Mesenchymal stem cell (in vitro differentiated cells and primary cell): ENCODE measurements at regions not wholly inside any gene's neighbourhood (a gene's known extent, or its start where the extent isn't known, plus 50 kb on each side); places are given as distances from the start of the nearest gene placed in this dataset.

Source experiments
- DNase-seq: peaks from one replicate; pipeline ENCODE4 v3.0.0-alpha.2; 2013
- H2AFZ ChIP-seq: one replicate; pipeline ENCODE4 v1.6.1; 2013; ENCODE audit warnings: low read depth, mild to moderate bottlenecking, control low read depth, inconsistent platforms, low read length, moderate library complexity
- H2AK5ac ChIP-seq: 2 replicates; pipeline ENCODE4 v1.6.1; 2013; ENCODE audit warnings: low read length, moderate library complexity, mild to moderate bottlenecking, inconsistent platforms; ENCODE audit not compliant: severe bottlenecking
- H2BK120ac ChIP-seq: one replicate; pipeline ENCODE4 v1.6.1; 2013; ENCODE audit warnings: low read depth, mild to moderate bottlenecking, inconsistent platforms, low read length, moderate library complexity
- H2BK12ac ChIP-seq, 2 experiments: one replicate each; pipeline ENCODE4 v1.6.1; 2013; ENCODE audit warnings: inconsistent platforms in 2 of 2, low read length in 2 of 2, mild to moderate bottlenecking in 2 of 2, moderate library complexity in 2 of 2, control low read depth in 1 of 2
- H2BK15ac ChIP-seq: one replicate; pipeline ENCODE4 v1.6.1; 2013; ENCODE audit warnings: mild to moderate bottlenecking, low read depth, inconsistent platforms; ENCODE audit not compliant: poor library complexity, severe bottlenecking
- H2BK5ac ChIP-seq: 2 replicates; pipeline ENCODE4 v1.6.1; 2013; ENCODE audit warnings: low read depth, mild to moderate bottlenecking, low read length, control low read depth, inconsistent platforms; ENCODE audit not compliant: poor library complexity, severe bottlenecking
- H3K14ac ChIP-seq, 2 experiments: one replicate each; pipeline ENCODE4 v1.6.1; 2013; ENCODE audit warnings: inconsistent platforms in 2 of 2, low read length in 2 of 2, control low read depth in 1 of 2, mild to moderate bottlenecking in 1 of 2, moderate library complexity in 1 of 2
- H3K18ac ChIP-seq, 2 experiments: one replicate each; pipeline ENCODE4 v1.6.1; 2013; ENCODE audit warnings: inconsistent platforms in 2 of 2, low read length in 2 of 2, control low read depth in 1 of 2, low read depth in 1 of 2, mild to moderate bottlenecking in 1 of 2
- H3K23ac ChIP-seq, 2 experiments: one replicate each; pipeline ENCODE4 v1.6.1; 2013; ENCODE audit warnings: inconsistent platforms in 2 of 2, low read length in 2 of 2, mild to moderate bottlenecking in 2 of 2, moderate library complexity in 2 of 2, control low read depth in 1 of 2
- H3K27ac ChIP-seq: 2 replicates; pipeline ENCODE4 v1.5.1; 2013; ENCODE audit warnings: mild to moderate bottlenecking, moderate library complexity, low read length, control low read depth, inconsistent platforms; ENCODE audit not compliant: poor library complexity, severe bottlenecking
- H3K27me3 ChIP-seq, 2 experiments: 2 replicates each; pipeline versions ENCODE4 v1.6.1 to v1.7.0; 2013; ENCODE audit warnings: low read length in 2 of 2, mild to moderate bottlenecking in 2 of 2, moderate library complexity in 2 of 2, control low read depth in 1 of 2, inconsistent platforms in 1 of 2; ENCODE audit not compliant: control insufficient read depth in 1 of 2, insufficient read depth in 1 of 2
- H3K36me3 ChIP-seq, 2 experiments: 2 replicates each; pipeline versions ENCODE4 v1.6.1 to v1.7.0; 2013; ENCODE audit warnings: low read length in 2 of 2, control low read depth in 1 of 2, inconsistent platforms in 1 of 2, low read depth in 1 of 2, mild to moderate bottlenecking in 1 of 2; ENCODE audit not compliant: insufficient read depth in 2 of 2, control insufficient read depth in 1 of 2
- H3K4ac ChIP-seq, 2 experiments: one replicate each; pipeline ENCODE4 v1.6.1; 2013; ENCODE audit warnings: inconsistent platforms in 2 of 2, low read length in 2 of 2, mild to moderate bottlenecking in 2 of 2, moderate library complexity in 2 of 2, control low read depth in 1 of 2, low read depth in 1 of 2
- H3K4me1 ChIP-seq: 2 replicates; pipeline ENCODE4 v1.6.1; 2013; ENCODE audit warnings: low read depth, low read length, control low read depth; ENCODE audit not compliant: control insufficient read depth, insufficient read depth
- H3K4me2 ChIP-seq: 2 replicates; pipeline ENCODE4 v1.6.1; 2013; ENCODE audit warnings: low read length, mild to moderate bottlenecking, inconsistent platforms; ENCODE audit not compliant: poor library complexity, severe bottlenecking
- H3K4me3 ChIP-seq, 2 experiments: 2 replicates each; pipeline versions ENCODE4 v1.5.1 to v1.7.0; 2013; ENCODE audit warnings: low read length in 2 of 2, mild to moderate bottlenecking in 2 of 2, control low read depth in 1 of 2, low read depth in 1 of 2; ENCODE audit not compliant: insufficient read depth in 1 of 2
- H3K79me1 ChIP-seq: replicated peaks from 2 replicates; pipeline ENCODE4 v1.6.1; 2013; ENCODE audit warnings: mild to moderate bottlenecking, control low read depth, low read length, inconsistent platforms; ENCODE audit not compliant: poor library complexity, severe bottlenecking
- H3K9ac ChIP-seq: 2 replicates; pipeline ENCODE4 v1.7.0; 2013; ENCODE audit warnings: mild to moderate bottlenecking, low read length, moderate library complexity
- H3K9me3 ChIP-seq: 2 replicates; pipeline ENCODE4 v1.7.0; 2013; ENCODE audit warnings: mild to moderate bottlenecking, low read length; ENCODE audit not compliant: control insufficient read depth
- H4K8ac ChIP-seq: one replicate; pipeline ENCODE4 v1.6.1; 2013; ENCODE audit warnings: inconsistent platforms, mild to moderate bottlenecking, low read length, moderate library complexity
- H4K91ac ChIP-seq: one replicate; pipeline ENCODE4 v1.6.1; 2013; ENCODE audit warnings: mild to moderate bottlenecking, low read length, inconsistent platforms
- WGBS: methylation state at CpG from one replicate; pipeline ENCODE4 v1.1.7; 2013; ENCODE audit warnings: mixed read lengths; 5-methylcytosine and 5-hydroxymethylcytosine counted together

GRCh38 chr4:13262816-13263215 lies 221.3 kb downstream of the RAB28 start:
- WGBS = 95% methylated on average over 8 of the region's 8 CpGs
- H3K27me3 ChIP-seq = no peaks in the 10 kb centered on the region
- H3K27ac ChIP-seq = no peak overlapping the region
- H3K79me1 ChIP-seq = no peaks in the 10 kb centered on the region
- H2BK5ac ChIP-seq = no peak overlapping the region
- H3K4me1 ChIP-seq = no peaks in the 10 kb centered on the region
- no peak overlapping the region for H2BK120ac ChIP-seq
- no peak overlapping the region for H2BK12ac ChIP-seq
- no peak overlapping the region for H4K91ac ChIP-seq
- H2AFZ ChIP-seq = no peak overlapping the region
- no peak overlapping the region for H4K8ac ChIP-seq
- no peaks in the 10 kb centered on the region for H3K36me3 ChIP-seq
- no peak overlapping the region for H3K4me3 ChIP-seq
- H2AK5ac ChIP-seq = no peak overlapping the region
- H3K9ac ChIP-seq = no peak overlapping the region
- no peak overlapping the region for H3K4me2 ChIP-seq
- no peak for DNase-seq
- no peak overlapping the region for H3K14ac ChIP-seq
- no peaks in the 10 kb centered on the region for H3K9me3 ChIP-seq
- H2BK15ac ChIP-seq = no peak overlapping the region
- H3K18ac ChIP-seq = no peak overlapping the region
- no peak overlapping the region for H3K23ac ChIP-seq
- H3K4ac ChIP-seq = no peak overlapping the region

- H3K79me1 ChIP-seq = no peaks in the 10 kb centered on the region
- H3K23ac ChIP-seq = no peak overlapping the region
- no peak overlapping the region for H2AK5ac ChIP-seq
- no peak overlapping the region for H3K14ac ChIP-seq
- H3K36me3 ChIP-seq = no peaks in the 10 kb centered on the region
- H2BK120ac ChIP-seq = no peak overlapping the region
- no peak overlapping the region for H2AFZ ChIP-seq
- no peak overlapping the region for H3K4ac ChIP-seq
- no peak overlapping the region for H4K91ac ChIP-seq
- no peak for DNase-seq
- H2BK15ac ChIP-seq = no peak overlapping the region
- 63% methylated on average over 1 of the region's 1 CpG for WGBS
- no peak overlapping the region for H2BK12ac ChIP-seq
- no peak overlapping the region for H2BK5ac ChIP-seq
- H3K27me3 ChIP-seq = no peaks in the 10 kb centered on the region
- H3K9ac ChIP-seq = no peak overlapping the region
- no peak overlapping the region for H3K27ac ChIP-seq
- H3K4me2 ChIP-seq = no peak overlapping the region
- H3K4me1 ChIP-seq = no peaks in the 10 kb centered on the region
- H4K8ac ChIP-seq = no peak overlapping the region
- H3K9me3 ChIP-seq = no peaks in the 10 kb centered on the region
- H3K18ac ChIP-seq = peak overlapping the region in 1 of 2 experiments; percentile 12
- H3K4me3 ChIP-seq = no peak overlapping the region
Measured at GRCh38 chr4:13261486-13262257, 222.5 kb downstream of the RAB28 start.

GRCh38 chr4:13260513-13260912 lies 223.6 kb downstream of the RAB28 start:
- Histone ChIP-seq H3K14ac (no peak overlapping the region), H3K4ac (no peak overlapping the region), H2BK15ac (no peak overlapping the region), H2BK5ac (no peak overlapping the region), H3K23ac (no peak overlapping the region), H3K9me3 (no peaks in the 10 kb centered on the region), H2BK12ac (no peak overlapping the region), H3K4me3 (no peak overlapping the region), H4K91ac (no peak overlapping the region), H4K8ac (no peak overlapping the region), H3K27me3 (no peaks in the 10 kb centered on the region), H3K79me1 (no peaks in the 10 kb centered on the region), H3K9ac (no peak overlapping the region), H3K18ac (no peak overlapping the region), H2AK5ac (no peak overlapping the region), H3K27ac (no peak overlapping the region), H2AFZ (no peak overlapping the region), H3K36me3 (no peaks in the 10 kb centered on the region), H3K4me1 (no peaks in the 10 kb centered on the region), H3K4me2 (no peak overlapping the region), H2BK120ac (no peak overlapping the region)
- DNase-seq = no peak
- WGBS = 100% methylated on average over 1 of the region's 1 CpG

GRCh38 chr4:13250263-13250662 lies 233.9 kb downstream of the RAB28 start:
- H2BK12ac ChIP-seq = no peak overlapping the region
- H3K4ac ChIP-seq = peak overlapping the region in 1 of 2 experiments; percentile 6
- H3K79me1 ChIP-seq = no peaks in the 10 kb centered on the region
- H3K4me2 ChIP-seq = no peak overlapping the region
- H2AFZ ChIP-seq = no peak overlapping the region
- H2BK120ac ChIP-seq = no peak overlapping the region
- no peaks in the 10 kb centered on the region for H3K27me3 ChIP-seq
- H4K8ac ChIP-seq = no peak overlapping the region
- no peak overlapping the region for H3K23ac ChIP-seq
- peaks cover 25% of the 10 kb centered on the region for H3K9me3 ChIP-seq
- H3K14ac ChIP-seq = no peak overlapping the region
- H3K18ac ChIP-seq = no peak overlapping the region
- H2BK15ac ChIP-seq = no peak overlapping the region
- H3K9ac ChIP-seq = no peak overlapping the region
- H3K4me1 ChIP-seq = no peaks in the 10 kb centered on the region
- no peak overlapping the region for H3K4me3 ChIP-seq
- 95% methylated on average over 3 of the region's 3 CpGs for WGBS
- no peak overlapping the region for H3K27ac ChIP-seq
- no peak overlapping the region for H4K91ac ChIP-seq
- DNase-seq = no peak
- H3K36me3 ChIP-seq = no peaks in the 10 kb centered on the region
- H2BK5ac ChIP-seq = no peak overlapping the region
- H2AK5ac ChIP-seq = no peak overlapping the region
